NCI-H446 (cell line): ENCODE measurements at regions not wholly inside any gene's neighbourhood (a gene's known extent, or its start where the extent isn't known, plus 50 kb on each side); places are given as distances from the start of the nearest gene placed in this dataset.
A peak's percentile ranks its signal among the peaks of the same experiment; 100 is the strongest.
"Not testable (repeated sequence)": the region's sequence is repeated elsewhere in the genome, so short reads cannot be mapped to it uniquely, and the experiment has no call there.

Source experiments
- DNase-seq, 2 experiments: peaks; one replicate each; lab custom pipeline; 2025; lab: John Stamatoyannopoulos, UW

DNA sequence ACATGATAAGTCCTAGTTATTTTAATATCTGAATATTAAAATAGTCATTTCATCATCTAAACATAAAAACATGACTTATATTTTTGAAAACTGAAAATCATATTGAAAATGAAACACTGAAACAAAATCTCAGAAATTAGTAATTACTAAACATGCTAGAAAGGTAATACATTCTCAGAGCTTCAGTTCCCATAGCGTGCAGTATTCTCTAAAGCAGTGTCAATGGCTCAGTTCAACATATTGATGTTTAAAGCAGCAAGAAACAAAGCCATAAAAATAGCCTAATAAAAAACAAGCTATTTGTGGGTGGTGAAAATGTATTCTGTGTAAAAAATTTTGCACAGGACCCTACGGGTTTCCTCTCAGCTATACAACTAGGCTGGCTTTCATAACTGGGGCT lies 1337.4 kb downstream of the FSCB start:
- no peak for DNase-seq

DNA sequence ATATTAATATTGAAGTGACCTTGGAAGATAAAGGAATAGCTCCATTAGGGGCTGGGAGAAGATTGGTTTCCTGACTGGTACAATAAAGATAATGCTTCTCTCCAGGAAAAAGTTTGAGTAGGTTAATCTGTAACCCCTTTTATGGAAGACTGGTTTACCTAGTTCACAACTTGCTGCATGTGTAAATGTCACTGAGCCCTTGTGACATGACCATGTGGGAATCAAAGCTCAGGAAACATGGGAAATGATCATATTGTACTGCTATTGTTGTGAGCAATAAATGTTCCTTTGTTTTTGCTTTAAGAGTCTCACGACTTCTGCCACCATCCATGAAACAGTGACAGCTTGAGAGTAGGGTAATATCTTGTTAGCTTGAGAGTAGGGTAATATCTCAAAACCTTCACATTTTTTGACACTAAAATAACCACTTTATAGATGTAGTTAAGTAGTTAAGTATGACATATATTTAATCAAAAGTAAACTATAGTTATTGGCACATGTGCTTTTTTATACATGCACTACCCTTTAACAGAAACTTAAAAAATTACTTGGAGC lies 1338.6 kb downstream of the FSCB start:
- DNase-seq, result no peak

DNA sequence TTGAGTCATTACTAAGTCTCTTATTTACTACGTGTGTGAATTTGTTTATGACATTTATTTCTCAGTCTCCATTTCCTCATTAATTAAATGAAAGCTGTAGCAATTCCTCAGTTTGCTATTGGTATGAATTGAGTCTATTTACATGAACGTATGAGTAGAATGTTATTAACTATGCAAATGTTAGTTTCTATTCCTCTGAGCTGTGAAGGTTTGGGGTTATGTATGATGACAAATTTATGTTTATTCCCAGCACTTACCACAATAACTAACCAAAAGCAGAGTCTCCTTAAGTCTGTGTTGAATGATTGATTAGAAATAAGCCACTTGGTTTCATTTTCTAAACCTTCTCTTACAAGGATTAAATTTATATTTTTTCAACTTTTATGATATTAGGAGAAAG lies 1340.9 kb downstream of the FSCB start:
- DNase-seq, result no peak

DNA sequence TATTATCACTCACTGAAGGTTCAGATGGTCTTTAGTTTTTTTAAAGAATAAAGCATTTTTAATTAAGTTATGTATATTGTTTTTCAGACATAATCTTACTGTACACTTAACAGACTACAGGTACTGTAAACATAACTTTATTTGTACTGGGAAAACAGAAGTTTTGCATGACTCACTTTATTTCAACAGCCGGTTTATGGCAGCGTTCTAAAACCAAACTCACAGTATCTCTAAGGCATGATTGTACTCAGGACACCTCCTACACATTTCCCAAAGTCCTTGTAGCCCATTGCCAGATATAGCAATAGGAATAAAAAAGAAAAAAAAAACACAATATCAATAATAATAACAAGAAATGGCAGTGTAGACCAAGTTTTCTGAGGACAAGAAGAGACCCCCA lies 1341.4 kb downstream of the FSCB start:
- no peak for DNase-seq

DNA sequence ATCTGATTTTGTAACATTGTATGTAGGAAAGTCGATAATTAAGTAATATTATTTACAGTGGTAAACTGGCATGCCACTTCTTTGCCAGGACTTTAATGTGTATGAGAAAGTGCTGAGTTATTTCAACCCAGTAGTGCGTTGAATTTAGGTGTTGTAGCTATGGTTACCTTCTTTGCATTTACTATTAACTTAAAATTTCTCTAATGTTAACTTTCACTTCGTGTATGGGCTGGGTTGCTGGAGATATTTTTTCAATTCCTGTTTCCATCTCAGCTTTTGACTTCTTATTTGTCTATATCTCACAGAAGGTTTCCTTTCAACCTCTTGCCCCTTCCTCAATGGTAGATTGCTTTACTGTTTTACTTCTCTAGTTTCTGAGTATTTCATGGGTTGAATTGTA lies 1345.6 kb downstream of the FSCB start:
- no peak for DNase-seq

DNA sequence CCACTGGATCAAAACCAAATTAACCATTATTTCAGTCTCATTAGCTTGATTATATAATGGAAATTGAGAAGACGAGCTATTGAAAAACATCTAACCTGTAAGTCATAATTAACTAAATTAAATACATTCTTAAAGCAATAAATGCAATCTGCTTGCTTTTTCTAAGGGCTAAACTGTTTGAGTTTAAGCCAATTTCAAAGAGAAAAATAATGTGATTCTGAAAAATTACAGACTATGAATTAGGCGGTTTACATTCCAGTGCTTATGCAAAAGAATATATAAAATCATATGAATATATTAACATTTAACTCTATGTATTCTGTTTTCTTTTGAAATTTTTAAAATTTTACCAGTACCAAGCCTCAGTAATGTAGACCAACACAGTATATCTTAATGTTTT lies 1349.4 kb downstream of the FSCB start:
- DNase-seq, result no peak

DNA sequence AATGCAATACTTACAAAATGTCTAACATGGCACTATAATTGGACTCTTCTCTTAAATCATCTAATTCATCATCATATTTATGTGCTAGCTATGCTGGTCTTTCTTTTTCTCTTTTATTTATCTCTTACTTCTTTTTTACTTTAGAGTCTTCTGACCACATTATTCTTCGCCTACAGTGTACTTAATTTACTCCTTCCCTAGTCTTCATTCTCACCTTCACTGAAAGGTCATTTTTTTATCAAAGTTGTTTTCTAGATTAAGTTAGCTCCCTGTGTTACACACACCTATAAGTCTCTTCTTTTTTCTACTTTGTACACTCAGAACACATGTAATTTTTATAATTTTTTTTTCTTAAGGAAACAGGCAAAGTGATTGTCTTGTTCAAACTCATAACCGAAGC lies 1351.2 kb downstream of the FSCB start:
- no peak for DNase-seq

DNA sequence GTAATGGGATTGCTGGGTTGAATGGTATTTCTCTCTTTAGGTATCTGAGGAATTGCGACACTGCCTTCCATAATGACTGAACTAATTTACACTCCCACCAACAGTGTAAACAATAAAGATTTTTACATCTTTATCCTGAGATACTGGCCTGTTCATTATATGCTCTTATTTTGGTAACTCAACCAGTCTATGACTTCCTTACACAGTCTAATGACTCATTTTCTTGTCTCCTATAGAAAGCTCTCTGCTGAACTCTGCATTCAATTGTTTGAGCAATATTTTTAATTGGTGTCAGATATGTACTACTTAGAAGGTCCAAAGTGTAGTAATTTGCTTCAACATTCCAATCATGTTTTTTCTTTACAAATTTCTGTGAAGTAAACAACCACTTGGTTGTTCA lies 1351.8 kb downstream of the FSCB start:
- DNase-seq, result no peak

DNA sequence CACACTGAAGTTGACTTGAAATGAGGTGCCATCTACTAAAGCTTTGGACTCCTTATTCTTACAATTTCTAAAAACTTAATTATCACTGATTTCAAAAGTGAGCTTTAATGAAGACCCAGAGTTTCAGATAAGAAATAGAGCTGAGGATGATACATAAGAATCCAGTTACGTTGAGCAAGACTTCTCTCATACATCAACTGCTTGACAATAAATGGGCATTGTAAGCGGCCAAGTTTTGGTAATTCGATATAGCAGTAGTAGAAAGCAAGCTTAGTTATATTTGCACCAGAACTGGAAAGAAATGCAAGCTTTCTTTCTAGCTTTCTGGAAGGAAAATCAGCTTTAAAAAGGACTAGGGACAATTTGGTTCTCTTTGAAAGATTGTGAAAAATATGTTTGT lies 1359.6 kb downstream of the FSCB start:
- peak in 1 of 2 experiments; percentile 36 for DNase-seq

DNA sequence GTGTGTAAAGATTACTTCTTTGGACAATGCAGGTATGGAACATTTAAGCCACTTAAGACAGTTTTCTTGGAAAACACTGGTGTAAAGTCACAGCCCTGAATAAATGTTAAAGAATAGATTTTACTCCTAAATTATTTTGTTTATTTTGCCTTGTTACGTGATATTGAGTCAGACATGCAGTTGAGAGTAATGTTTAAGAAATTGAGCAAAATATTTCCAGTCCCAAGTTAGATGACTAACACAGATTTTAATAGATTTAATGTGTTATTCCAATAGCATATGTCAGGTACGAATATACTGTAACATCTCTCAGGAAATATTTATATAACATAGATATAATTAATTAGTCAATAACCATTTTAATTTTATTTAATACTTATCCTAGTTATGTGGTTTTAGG lies 1361.7 kb downstream of the FSCB start:
- DNase-seq, result no peak

DNA sequence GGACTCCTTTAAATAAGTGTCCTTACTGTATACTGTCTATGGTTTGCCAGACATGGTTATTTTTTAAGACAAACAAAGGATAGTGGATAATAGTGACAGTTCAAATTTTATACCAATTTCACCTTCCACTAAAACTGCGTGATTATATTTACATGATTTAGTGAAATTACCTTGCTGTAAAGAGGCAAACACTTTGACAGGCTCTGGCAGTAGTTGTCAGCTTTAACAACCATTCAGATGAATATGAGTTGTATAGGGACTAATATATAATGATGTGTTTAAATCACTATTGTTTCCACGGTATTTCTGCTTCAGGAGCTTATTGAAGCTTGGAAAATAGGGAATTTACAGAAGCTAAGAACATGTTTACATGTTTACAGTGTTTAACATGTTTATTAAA lies 1364.0 kb downstream of the FSCB start:
- DNase-seq, result no peak

DNA sequence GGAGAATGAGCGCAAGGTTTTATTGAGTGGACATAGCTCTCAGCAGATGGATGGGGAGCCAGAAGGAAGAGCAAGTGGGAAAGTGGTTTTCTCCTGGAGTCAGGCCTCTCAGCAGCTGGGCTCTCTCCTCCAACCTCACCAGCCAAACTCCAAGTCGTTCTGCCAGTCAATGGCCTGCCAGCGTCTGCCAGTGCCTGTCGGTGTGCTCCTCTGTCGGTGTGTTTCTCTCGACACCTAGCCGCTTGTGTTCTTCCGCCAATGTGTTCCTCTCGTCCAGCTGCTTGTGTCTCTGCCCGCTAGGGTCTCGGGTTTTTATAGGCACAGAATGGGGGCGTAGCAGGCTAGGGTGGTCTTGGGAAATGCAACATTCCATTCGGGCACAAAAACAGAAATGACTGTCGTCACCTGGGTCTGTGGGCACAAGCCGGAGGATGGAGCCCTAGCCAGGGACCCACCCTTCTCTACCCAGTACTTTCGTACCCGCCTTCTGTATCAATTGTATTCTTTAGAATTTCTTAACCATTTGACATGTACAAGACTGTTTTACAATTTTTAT lies 1365.4 kb downstream of the FSCB start:
- DNase-seq, result no peak

DNA sequence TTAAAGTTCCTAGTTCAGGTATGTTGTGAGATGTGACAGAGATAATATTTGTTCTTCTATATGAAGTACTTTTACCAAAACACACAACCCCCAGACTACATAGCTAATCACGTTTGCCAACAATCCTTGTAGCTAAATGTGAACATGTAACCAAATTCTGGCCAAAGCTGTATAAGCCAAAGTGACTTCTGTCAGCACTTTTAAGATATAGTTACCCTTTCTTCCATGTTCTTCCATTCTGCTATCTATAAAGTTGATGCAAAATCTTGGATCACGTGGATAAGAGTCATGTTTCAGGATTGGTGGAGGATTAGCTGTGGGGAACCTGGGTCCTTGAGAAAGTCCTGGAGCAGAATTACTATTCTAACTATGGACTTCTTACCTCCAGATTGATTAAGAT lies 1366.6 kb downstream of the FSCB start:
- no peak for DNase-seq

DNA sequence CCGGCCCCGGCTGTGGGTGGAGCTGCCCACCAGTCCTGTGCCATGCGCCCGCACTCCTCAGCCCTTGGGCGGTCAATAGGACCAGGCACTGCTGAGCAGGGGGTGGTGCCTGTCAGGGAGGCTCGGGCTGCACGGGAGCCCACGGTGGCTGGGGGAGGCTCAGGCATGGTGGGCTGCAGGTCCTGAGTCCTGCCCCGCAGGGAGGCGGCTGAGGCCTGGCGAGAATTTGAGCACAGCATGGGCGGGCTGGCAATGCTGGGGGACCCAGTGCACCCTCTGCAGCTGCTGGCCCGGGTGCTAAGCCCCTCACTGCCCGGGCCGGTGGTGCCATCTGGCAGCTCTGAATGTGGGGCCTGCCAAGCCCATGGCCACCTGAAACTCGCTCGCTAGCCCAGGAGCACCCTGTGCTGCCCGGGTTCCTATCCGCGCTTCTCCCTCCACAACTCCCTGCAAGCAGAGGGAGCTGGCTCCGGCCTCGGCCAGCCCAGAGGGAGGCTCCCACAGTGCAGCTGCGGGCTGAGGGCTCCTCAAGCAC lies 1371.1 kb downstream of the FSCB start:
- DNase-seq, result no peak

DNA sequence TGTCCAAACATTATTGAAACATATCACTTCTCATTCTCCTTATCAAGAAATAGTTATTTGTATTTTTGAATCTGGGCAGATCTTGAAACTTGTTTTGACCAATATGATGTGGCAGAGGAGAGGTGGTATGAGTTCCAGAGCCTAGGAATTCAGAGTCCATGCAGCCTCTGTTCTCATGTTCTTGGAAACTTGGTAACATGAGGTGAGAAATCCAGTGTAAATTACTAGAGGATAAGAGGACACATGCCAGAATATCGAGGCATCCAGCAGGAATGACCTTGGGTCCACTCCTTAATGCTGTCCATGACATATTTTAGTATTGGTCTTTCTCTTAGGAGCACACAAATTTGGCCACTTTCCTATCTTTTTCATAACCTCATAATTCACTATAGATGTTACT lies 1374.6 kb downstream of the FSCB start:
- no peak for DNase-seq

DNA sequence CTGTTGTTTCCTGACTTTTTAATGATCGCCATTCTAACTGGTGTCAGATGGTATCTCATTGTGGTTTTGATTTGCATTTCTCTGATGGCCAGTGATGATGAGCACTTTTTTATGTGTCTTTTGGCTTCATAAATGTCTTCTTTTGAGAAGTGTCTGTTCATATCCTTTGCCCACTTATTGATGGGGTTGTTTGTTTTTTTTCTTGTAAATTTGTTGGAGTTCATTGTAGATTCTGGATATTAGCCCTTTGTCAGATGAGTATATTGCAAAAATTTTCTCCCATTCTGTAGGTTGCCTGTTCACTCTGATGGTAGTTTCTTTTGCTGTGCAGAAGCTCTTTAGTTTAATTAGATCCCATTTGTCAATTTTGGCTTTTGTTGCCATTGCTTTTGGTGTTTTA lies 1378.7 kb downstream of the FSCB start:
- not testable (repeated sequence) for DNase-seq

DNA sequence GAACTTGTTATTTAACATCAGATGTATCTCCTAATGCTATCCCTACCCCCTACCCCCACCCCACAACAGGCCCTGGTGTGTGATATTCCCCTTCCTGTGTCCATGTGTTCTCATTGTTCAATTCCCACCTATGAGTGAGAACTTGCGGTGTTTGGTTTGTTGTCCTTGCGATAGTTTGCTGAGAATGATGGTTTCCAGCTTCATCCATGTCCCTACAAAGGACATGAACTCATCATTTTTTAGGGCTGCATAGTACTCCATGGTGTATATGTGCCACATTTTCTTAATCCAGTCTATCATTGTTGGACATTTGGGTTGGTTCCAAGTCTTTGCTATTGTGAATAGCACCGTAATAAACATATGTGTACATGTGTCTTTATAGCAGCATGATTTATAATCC lies 1379.2 kb downstream of the FSCB start:
- not testable (repeated sequence) for DNase-seq

DNA sequence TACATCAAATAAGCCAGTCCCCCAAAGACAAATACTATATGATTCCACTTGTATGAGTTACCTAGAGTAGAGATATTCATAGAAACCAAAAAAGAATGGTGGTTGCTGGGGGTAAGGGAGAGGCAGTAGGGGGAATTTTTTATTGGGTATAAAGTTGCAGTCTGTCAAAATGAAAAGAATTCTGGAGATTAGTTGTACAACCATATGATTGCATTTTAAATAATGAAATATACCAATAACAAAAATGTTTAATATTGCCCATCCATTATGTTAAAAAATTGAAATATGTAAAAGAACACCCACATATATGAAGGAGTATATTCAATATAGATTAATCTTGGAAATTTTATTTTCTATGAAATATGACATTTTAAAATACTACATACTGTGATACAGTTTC lies 1383.5 kb downstream of the FSCB start:
- DNase-seq, result no peak

DNA sequence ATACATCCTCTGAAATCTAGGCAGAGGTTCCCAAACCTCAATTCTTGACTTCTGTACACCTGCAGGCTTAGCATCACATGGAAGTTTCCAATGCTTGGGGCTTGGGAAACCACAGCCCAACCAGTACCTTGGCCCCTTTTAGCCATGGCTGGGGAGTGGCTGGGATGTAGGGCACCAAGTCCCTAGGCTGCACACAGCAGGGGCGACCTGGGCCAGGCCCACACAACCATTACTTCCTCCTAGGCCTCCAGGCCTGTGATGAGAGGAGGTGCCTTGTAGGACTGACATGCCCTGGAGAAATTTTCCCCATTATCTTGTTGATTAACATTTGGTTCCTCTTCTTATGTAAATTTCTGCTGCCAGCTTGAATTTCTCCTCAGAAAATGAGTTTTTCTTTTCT lies 1387.4 kb downstream of the FSCB start:
- DNase-seq, result no peak

DNA sequence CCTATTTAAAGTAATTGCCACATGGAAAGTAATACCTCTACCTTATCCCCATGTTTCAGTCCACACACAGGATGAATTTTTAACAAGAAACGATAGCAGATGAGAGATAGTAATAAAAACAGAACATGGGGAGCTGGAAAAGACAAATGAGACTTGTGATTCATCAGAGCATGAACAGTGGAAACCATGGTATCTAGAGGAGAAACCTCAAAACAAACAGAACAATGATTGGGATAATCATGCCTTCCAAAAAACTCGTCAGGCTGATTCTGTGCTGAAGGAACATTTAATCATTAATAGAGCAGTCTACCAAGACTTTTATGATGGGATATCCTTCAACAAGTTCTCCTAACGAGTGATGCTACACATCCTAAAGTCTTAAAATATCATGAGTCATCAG lies 1390.7 kb downstream of the FSCB start:
- DNase-seq, result no peak

DNA sequence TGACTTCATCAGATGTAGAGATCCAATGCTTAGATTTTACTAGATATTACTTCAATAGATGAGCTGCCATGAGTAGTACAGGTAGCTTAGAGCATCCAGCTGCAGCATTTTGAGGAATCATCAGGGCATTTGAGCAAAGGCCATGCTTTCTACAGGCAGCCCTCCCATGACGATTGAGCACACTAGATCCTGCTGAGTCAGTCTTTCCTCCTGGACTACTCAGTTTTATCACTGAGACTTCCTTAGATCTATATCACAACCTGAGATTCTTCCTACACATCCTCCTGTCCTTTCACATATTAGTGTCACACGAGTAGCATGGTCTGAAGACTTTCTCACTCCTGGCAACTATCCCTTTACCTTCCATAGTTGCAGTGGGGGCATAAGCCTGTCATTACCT lies 1401.8 kb downstream of the FSCB start:
- no peak for DNase-seq

DNA sequence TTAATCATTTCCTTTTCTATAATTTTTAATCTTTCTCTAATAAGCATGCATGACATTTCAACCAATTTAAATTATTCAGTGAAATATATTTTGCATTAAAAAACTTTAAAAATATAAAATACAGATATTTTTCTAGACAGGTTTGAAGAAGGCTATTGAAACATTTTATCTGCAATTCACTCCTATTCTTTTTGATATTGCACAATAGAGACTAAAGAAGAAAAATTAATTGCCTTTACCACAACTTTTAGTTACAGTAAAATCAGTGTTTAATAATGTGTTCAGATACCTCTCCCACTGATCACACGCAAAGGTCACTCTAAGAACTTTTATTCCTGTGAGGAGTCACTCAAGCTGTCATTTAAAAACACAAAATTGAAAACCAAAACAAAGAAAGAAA lies 1416.7 kb downstream of the FSCB start:
- DNase-seq, result no peak

DNA sequence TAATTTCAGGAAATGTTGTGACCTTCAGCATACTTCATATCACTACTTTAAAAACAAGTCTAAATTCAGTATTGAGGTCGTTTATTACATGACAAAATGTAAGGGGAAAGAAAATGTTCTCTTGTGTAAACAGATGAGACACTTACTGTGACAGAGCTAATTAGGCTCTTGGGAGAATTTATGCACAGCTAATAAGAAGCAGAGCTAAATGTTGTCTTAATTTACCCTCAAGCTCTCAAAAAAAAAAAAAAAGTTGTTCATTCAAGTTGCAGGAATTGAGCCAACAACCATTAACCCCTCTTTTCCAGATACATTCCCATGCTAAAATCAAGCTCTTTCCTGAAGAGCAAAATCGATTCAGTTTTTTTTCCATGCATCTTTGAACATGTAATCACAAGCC lies 1419.4 kb downstream of the FSCB start:
- no peak for DNase-seq

DNA sequence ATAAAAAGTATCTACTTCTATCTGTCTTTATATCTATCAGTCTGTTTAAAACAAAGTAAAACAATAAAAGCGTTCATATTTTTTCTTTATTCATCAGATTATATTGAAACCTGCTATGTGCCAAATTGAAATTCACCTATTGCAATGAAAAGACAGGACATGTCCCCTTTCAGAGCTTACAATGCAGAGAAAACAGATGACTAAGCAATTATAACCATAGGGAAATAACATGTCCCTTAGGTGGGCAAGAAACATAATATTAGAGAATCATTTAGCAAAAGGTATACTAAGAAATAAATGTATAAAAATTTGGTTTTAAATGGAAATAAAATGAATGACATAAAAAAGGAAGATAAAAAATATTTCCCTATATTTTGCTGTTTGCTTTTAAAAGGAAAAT lies 1421.3 kb downstream of the FSCB start:
- DNase-seq, result no peak
